Stimulated activated CD4-positive, alpha-beta T cell treated with anti-CD3 and anti-CD28 coated beads, Interleukin-1b, Interleukin-23, amount 100 ng/mL, for 4 hours (primary cell): ENCODE measurements at regions not wholly inside any gene's neighbourhood (a gene's known extent, or its start where the extent isn't known, plus 50 kb on each side); places are given as distances from the start of the nearest gene placed in this dataset.
"Not testable (repeated sequence)": the region's sequence is repeated elsewhere in the genome, so short reads cannot be mapped to it uniquely, and the experiment has no call there.

Experiments used
- DNase-seq, 2 donors: peaks; one replicate each; pipeline ENCODE4 v3.0.0-alpha.2; 2020; ENCODE audit warnings: low read depth in 2 of 2

- no peak for DNase-seq
These were observed 141.8 kb downstream of the SIM1 start for GRCh38 chr6:100322886-100323285.

- no peak for DNase-seq
These were observed 144.0 kb downstream of the SIM1 start for GRCh38 chr6:100320686-100321085.

- no peak for DNase-seq
These were observed 147.7 kb downstream of the SIM1 start for GRCh38 chr6:100317031-100317430.

GRCh38 chr6:100314186-100314585 lies 150.5 kb downstream of the SIM1 start:
- DNase-seq = no peak

- DNase-seq = no peak
These were observed 152.9 kb downstream of the SIM1 start for GRCh38 chr6:100311707-100312251.

- no peak for DNase-seq
These were observed 155.5 kb downstream of the SIM1 start for GRCh38 chr6:100309174-100309573.

GRCh38 chr6:100307561-100307960 lies 157.2 kb downstream of the SIM1 start:
- no peak for DNase-seq

GRCh38 chr6:100305209-100305869 lies 159.4 kb downstream of the SIM1 start:
- DNase-seq = no peak

- DNase-seq = no peak
These were observed 160.1 kb downstream of the SIM1 start for GRCh38 chr6:100304575-100304974.

- no peak for DNase-seq
These were observed 163.0 kb downstream of the SIM1 start for GRCh38 chr6:100301731-100302130.

- no peak for DNase-seq
These were observed 164.4 kb downstream of the SIM1 start for GRCh38 chr6:100300221-100300736.

GRCh38 chr6:100296810-100297544 lies 167.7 kb downstream of the SIM1 start:
- DNase-seq = no peak

- DNase-seq = not testable (repeated sequence)
These were observed 169.5 kb downstream of the SIM1 start for GRCh38 chr6:100295172-100295571.

GRCh38 chr6:100289285-100289684 lies 175.4 kb downstream of the SIM1 start:
- no peak for DNase-seq

GRCh38 chr6:100288311-100288710 lies 176.4 kb downstream of the SIM1 start:
- no peak for DNase-seq

- DNase-seq = no peak
These were observed 181.4 kb downstream of the SIM1 start for GRCh38 chr6:100283285-100283684.

- DNase-seq = no peak
These were observed 183.2 kb downstream of the SIM1 start for GRCh38 chr6:100281471-100281901.

GRCh38 chr6:100276311-100277057 lies 188.2 kb downstream of the SIM1 start:
- no peak for DNase-seq

GRCh38 chr6:100274147-100274546 lies 190.6 kb downstream of the SIM1 start:
- DNase-seq = no peak

GRCh38 chr6:100271625-100272024 lies 193.1 kb downstream of the SIM1 start:
- no peak for DNase-seq

GRCh38 chr6:100271202-100271601 lies 193.5 kb downstream of the SIM1 start:
- DNase-seq = no peak

GRCh38 chr6:100269189-100269588 lies 195.5 kb downstream of the SIM1 start:
- no peak for DNase-seq
